Osteoblast (primary cell): ENCODE measurements at regions not wholly inside any gene's neighbourhood (a gene's known extent, or its start where the extent isn't known, plus 50 kb on each side); places are given as distances from the start of the nearest gene placed in this dataset.

ENCODE experiments used
- DNase-seq: peaks from one replicate; pipeline ENCODE4 v3.0.0; 2011; ENCODE audit warnings: low spot score, mixed read lengths; ENCODE audit not compliant: insufficient read length; ENCODE audit errors: missing footprints
- H2AFZ ChIP-seq: 2 replicates; pipeline ENCODE4 v1.6.0; 2011; ENCODE audit warnings: mild to moderate bottlenecking, low read length
- H3K27ac ChIP-seq: 2 replicates; pipeline ENCODE4 v1.5.1; 2011; ENCODE audit warnings: mild to moderate bottlenecking, low read depth, low read length, moderate library complexity
- H3K27me3 ChIP-seq: 2 replicates; pipeline ENCODE4 v1.6.0; 2012; ENCODE audit warnings: mild to moderate bottlenecking, control low read depth, inconsistent platforms, low read length, moderate library complexity; ENCODE audit not compliant: insufficient read depth
- H3K36me3 ChIP-seq: 2 replicates; pipeline ENCODE4 v1.5.1; 2011; ENCODE audit warnings: mild to moderate bottlenecking, low read length, control low read depth, moderate library complexity; ENCODE audit not compliant: insufficient read depth
- H3K4me1 ChIP-seq: 2 replicates; pipeline ENCODE4 v1.5.1; 2011; ENCODE audit warnings: mild to moderate bottlenecking, low read length, control low read depth, moderate library complexity; ENCODE audit not compliant: insufficient read depth
- H3K4me2 ChIP-seq: 2 replicates; pipeline ENCODE4 v1.6.0; 2011; ENCODE audit warnings: mild to moderate bottlenecking, low read length; ENCODE audit not compliant: insufficient read depth
- H3K4me3 ChIP-seq: fragments of 200-600 bp; sonication (generic); 3 replicates; pipeline ENCODE4 v1.5.1; 2012; ENCODE audit warnings: mild to moderate bottlenecking, low read length, inconsistent platforms; ENCODE audit not compliant: insufficient read depth
- H3K79me2 ChIP-seq: 2 replicates; pipeline ENCODE4 v1.6.0; 2012; ENCODE audit warnings: mild to moderate bottlenecking, low read length, control low read depth, inconsistent platforms; ENCODE audit not compliant: insufficient read depth
- H3K9me3 ChIP-seq: 2 replicates; pipeline ENCODE4 v1.5.1; 2011; ENCODE audit warnings: low read depth, low read length, control low read depth
- H4K20me1 ChIP-seq: 2 replicates; pipeline ENCODE4 v1.6.0; 2012; ENCODE audit warnings: mild to moderate bottlenecking, low read length, control low read depth; ENCODE audit not compliant: insufficient read depth
- CTCF ChIP-seq: IDR thresholded peaks from 2 replicates; pipeline ENCODE4 v1.5.1; 2011; ENCODE audit warnings: mild to moderate bottlenecking, low read depth, low read length, moderate library complexity; ENCODE audit errors: extremely low read depth

- Histone ChIP-seq H3K9me3 (no peaks in the 10 kb centered on the region), H3K4me3 (no peak overlapping the region), H3K36me3 (no peaks in the 10 kb centered on the region), H3K79me2 (no peaks in the 10 kb centered on the region), H3K27ac (no peak overlapping the region), H2AFZ (no peak overlapping the region), H3K4me1 (no peaks in the 10 kb centered on the region), H4K20me1 (no peaks in the 10 kb centered on the region), H3K27me3 (no peaks in the 10 kb centered on the region), H3K4me2 (no peak overlapping the region)
- no peak for TF ChIP-seq CTCF
- no peak for DNase-seq
Observed at GRCh38 chr11:104637662-104638170, 260.5 kb downstream of the CASP12 start.

GRCh38 chr11:104633226-104633625, 265.0 kb downstream of the CASP12 start:
- H3K4me1 ChIP-seq = no peaks in the 10 kb centered on the region
- H3K4me3 ChIP-seq = no peak overlapping the region
- no peak for DNase-seq
- no peak for TF ChIP-seq CTCF
- no peak overlapping the region for H2AFZ ChIP-seq
- no peaks in the 10 kb centered on the region for H4K20me1 ChIP-seq
- H3K4me2 ChIP-seq = no peak overlapping the region
- H3K36me3 ChIP-seq = no peaks in the 10 kb centered on the region
- H3K9me3 ChIP-seq = no peaks in the 10 kb centered on the region
- H3K27me3 ChIP-seq = no peaks in the 10 kb centered on the region
- H3K27ac ChIP-seq = no peak overlapping the region
- H3K79me2 ChIP-seq = no peaks in the 10 kb centered on the region

GRCh38 chr11:104630352-104630751, 267.9 kb downstream of the CASP12 start:
- H4K20me1 ChIP-seq = no peaks in the 10 kb centered on the region
- no peak overlapping the region for H3K4me3 ChIP-seq
- H3K4me1 ChIP-seq = no peaks in the 10 kb centered on the region
- H3K9me3 ChIP-seq = no peaks in the 10 kb centered on the region
- no peak for TF ChIP-seq CTCF
- H3K27me3 ChIP-seq = no peaks in the 10 kb centered on the region
- no peaks in the 10 kb centered on the region for H3K79me2 ChIP-seq
- H3K4me2 ChIP-seq = no peak overlapping the region
- no peaks in the 10 kb centered on the region for H3K36me3 ChIP-seq
- H2AFZ ChIP-seq = no peak overlapping the region
- H3K27ac ChIP-seq = no peak overlapping the region
- DNase-seq = no peak

GRCh38 chr11:104625246-104625645, 273.0 kb downstream of the CASP12 start:
- H3K27me3 ChIP-seq = no peaks in the 10 kb centered on the region
- H4K20me1 ChIP-seq = no peaks in the 10 kb centered on the region
- H3K9me3 ChIP-seq = no peaks in the 10 kb centered on the region
- no peaks in the 10 kb centered on the region for H3K36me3 ChIP-seq
- H3K27ac ChIP-seq = no peak overlapping the region
- no peak overlapping the region for H2AFZ ChIP-seq
- no peak for TF ChIP-seq CTCF
- peaks cover 4% of the 10 kb centered on the region for H3K4me1 ChIP-seq
- no peak overlapping the region for H3K4me2 ChIP-seq
- no peak for DNase-seq
- H3K79me2 ChIP-seq = no peaks in the 10 kb centered on the region
- H3K4me3 ChIP-seq = no peak overlapping the region
